KMS-11 (cell line): ENCODE measurements at regions not wholly inside any gene's neighbourhood (a gene's known extent, or its start where the extent isn't known, plus 50 kb on each side); places are given as distances from the start of the nearest gene placed in this dataset.
"Not testable (repeated sequence)": the region's sequence is repeated elsewhere in the genome, so short reads cannot be mapped to it uniquely, and the experiment has no call there.

ENCODE experiments used
- H2AFZ ChIP-seq: fragments of 200-600 bp; sonication (generic); 2 replicates; pipeline ENCODE4 v1.6.1; 2016; ENCODE audit warnings: antibody characterized with exemption, mixed run types, low read depth
- H3K27ac ChIP-seq: fragments of 200-600 bp; sonication (generic); 2 replicates; pipeline ENCODE4 v1.6.1; 2016; ENCODE audit warnings: mild to moderate bottlenecking, mixed run types
- H3K27me3 ChIP-seq: fragments of 200-600 bp; sonication (generic); 2 replicates; pipeline ENCODE4 v1.6.1; 2017; ENCODE audit warnings: mild to moderate bottlenecking, low read depth, mixed run types, moderate library complexity; ENCODE audit not compliant: insufficient read depth
- H3K36me3 ChIP-seq: fragments of 200-600 bp; sonication (generic); 2 replicates; pipeline ENCODE4 v1.6.1; 2017; ENCODE audit warnings: mild to moderate bottlenecking, mixed run types; ENCODE audit not compliant: insufficient read depth
- H3K4me1 ChIP-seq: fragments of 200-600 bp; sonication (generic); 2 replicates; pipeline ENCODE4 v1.6.1; 2016; ENCODE audit warnings: mild to moderate bottlenecking, low read depth, mixed run types; ENCODE audit not compliant: poor library complexity, severe bottlenecking
- H3K4me2 ChIP-seq: fragments of 200-600 bp; sonication (generic); 2 replicates; pipeline ENCODE4 v1.7.0; 2016; ENCODE audit warnings: mild to moderate bottlenecking, mixed run types
- H3K4me3 ChIP-seq: fragments of 200-600 bp; sonication (generic); IDR thresholded peaks from 2 replicates; pipeline ENCODE4 v1.6.1; 2017; ENCODE audit warnings: low read depth, low read length, mixed read lengths; ENCODE audit not compliant: insufficient read depth
- H3K79me2 ChIP-seq: fragments of 200-600 bp; sonication (generic); 2 replicates; pipeline ENCODE4 v1.6.1; 2016; ENCODE audit warnings: low read depth, mixed run types; ENCODE audit not compliant: insufficient read depth
- H3K9ac ChIP-seq: fragments of 200-600 bp; sonication (generic); 2 replicates; pipeline ENCODE4 v1.6.1; 2016; ENCODE audit warnings: mild to moderate bottlenecking, mixed run types
- H4K20me1 ChIP-seq: fragments of 200-600 bp; sonication (generic); 2 replicates; pipeline ENCODE4 v1.6.1; 2016; ENCODE audit warnings: mild to moderate bottlenecking, mixed run types; ENCODE audit not compliant: insufficient read depth
- TF ChIP-seq, protein P1 (sequence below): fragments of 200-600 bp; sonication (generic); conservative IDR thresholded peaks from 2 replicates; pipeline ENCODE4 v1.6.1; 2017; ENCODE audit warnings: low read depth, mild to moderate bottlenecking, antibody characterized with exemption, low read length, moderate library complexity, mixed read lengths

DNA sequence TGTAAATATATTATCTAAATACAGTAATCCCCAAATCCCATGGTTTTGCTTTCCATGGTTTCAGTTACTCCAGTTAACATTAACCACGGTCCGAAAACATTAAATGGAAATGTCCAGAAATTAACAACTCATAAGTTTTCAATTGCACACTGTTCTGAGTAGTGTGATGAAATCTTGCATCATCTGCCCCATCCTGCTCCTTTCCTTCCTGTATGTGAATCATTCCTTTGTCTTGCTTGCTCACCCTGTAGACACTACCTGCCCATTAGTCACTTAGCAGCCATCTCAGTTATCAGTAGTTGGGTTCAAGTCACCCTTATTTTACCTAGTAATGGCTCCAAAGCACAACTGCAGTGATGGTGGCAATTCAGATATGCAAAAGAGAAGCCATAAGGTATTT, 1568.5 kb upstream of the WWC1 start:
- H3K27me3 ChIP-seq = no peaks in the 10 kb centered on the region
- H3K36me3 ChIP-seq = no peaks in the 10 kb centered on the region
- no peak overlapping the region for H2AFZ ChIP-seq
- TF ChIP-seq, protein P1, sequence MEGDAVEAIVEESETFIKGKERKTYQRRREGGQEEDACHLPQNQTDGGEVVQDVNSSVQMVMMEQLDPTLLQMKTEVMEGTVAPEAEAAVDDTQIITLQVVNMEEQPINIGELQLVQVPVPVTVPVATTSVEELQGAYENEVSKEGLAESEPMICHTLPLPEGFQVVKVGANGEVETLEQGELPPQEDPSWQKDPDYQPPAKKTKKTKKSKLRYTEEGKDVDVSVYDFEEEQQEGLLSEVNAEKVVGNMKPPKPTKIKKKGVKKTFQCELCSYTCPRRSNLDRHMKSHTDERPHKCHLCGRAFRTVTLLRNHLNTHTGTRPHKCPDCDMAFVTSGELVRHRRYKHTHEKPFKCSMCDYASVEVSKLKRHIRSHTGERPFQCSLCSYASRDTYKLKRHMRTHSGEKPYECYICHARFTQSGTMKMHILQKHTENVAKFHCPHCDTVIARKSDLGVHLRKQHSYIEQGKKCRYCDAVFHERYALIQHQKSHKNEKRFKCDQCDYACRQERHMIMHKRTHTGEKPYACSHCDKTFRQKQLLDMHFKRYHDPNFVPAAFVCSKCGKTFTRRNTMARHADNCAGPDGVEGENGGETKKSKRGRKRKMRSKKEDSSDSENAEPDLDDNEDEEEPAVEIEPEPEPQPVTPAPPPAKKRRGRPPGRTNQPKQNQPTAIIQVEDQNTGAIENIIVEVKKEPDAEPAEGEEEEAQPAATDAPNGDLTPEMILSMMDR = no peak
- H3K79me2 ChIP-seq = no peaks in the 10 kb centered on the region
- no peak overlapping the region for H3K27ac ChIP-seq
- H3K9ac ChIP-seq = no peak overlapping the region
- H3K4me1 ChIP-seq = no peaks in the 10 kb centered on the region
- H4K20me1 ChIP-seq = no peaks in the 10 kb centered on the region
- H3K4me3 ChIP-seq = no peak overlapping the region
- no peak overlapping the region for H3K4me2 ChIP-seq

DNA sequence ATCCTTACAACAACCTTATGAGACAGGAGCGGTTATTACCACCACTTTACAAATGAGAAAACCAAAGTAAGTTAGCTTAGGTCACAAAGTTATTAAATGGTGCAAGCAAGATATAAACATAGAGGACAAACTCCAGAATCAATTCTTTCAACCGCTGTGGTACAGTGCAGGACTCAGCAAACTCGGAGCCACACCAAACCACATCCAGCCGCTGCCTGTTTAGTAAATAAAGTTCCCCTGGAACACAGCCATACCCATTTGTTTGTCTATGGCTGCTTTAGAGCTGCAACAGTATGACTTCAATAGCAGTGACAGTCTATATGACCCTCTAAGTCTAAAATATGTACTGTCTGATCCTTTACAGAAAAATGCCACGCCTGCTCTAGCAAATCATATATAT, 1567.2 kb upstream of the WWC1 start:
- no peak overlapping the region for H3K9ac ChIP-seq
- no peaks in the 10 kb centered on the region for H3K36me3 ChIP-seq
- H4K20me1 ChIP-seq = no peaks in the 10 kb centered on the region
- no peaks in the 10 kb centered on the region for H3K27me3 ChIP-seq
- no peak overlapping the region for H3K4me3 ChIP-seq
- no peaks in the 10 kb centered on the region for H3K4me1 ChIP-seq
- no peaks in the 10 kb centered on the region for H3K79me2 ChIP-seq
- H2AFZ ChIP-seq = no peak overlapping the region
- no peak overlapping the region for H3K4me2 ChIP-seq
- H3K27ac ChIP-seq = no peak overlapping the region
- TF ChIP-seq, protein P1 = no peak

DNA sequence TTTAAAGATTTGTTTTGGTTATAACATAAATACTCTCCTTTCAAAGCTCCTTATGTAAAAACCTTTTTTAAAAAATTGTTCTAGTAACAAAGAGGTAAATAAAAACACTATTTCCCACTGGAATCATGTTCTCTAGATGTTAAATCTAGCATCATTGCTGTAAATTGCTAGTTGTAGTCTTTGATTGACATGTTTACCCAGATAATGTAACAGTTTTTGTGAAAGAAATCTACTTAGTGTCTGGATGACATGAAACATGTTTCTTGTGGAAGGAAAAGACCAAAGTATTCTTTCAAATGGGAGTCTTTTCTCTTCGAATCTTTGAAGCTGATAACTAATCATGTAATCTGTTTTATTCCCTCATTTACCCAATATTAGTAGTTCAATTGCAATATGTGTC, 1565.9 kb upstream of the WWC1 start:
- Histone ChIP-seq H3K27ac (no peak overlapping the region), H3K27me3 (no peaks in the 10 kb centered on the region), H3K79me2 (no peaks in the 10 kb centered on the region), H3K4me1 (no peaks in the 10 kb centered on the region), H3K4me3 (no peak overlapping the region), H2AFZ (no peak overlapping the region), H3K36me3 (no peaks in the 10 kb centered on the region), H4K20me1 (no peaks in the 10 kb centered on the region), H3K4me2 (no peak overlapping the region), H3K9ac (no peak overlapping the region)
- TF ChIP-seq, protein P1 = no peak

DNA sequence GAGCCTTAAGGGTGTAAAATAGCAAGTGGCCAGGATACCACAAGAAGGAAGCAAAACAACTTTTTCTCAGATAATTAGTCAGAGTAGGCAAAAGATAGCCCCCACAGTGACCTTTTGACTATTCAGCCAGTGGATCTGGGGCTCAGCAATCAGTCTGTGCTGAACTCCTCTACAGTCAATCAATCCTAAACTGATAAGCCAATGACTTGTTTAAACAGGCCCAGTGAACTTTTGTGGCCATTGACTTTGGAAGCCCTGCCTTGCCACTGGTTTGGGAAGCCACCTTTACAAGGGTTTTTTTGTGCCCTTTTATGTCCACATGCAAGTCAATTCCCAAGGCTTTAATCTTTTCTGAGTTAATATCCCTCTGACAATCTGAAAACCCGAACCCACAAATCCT, 1565.0 kb upstream of the WWC1 start:
- H4K20me1 ChIP-seq = no peaks in the 10 kb centered on the region
- no peaks in the 10 kb centered on the region for H3K27me3 ChIP-seq
- H3K4me3 ChIP-seq = no peak overlapping the region

DNA sequence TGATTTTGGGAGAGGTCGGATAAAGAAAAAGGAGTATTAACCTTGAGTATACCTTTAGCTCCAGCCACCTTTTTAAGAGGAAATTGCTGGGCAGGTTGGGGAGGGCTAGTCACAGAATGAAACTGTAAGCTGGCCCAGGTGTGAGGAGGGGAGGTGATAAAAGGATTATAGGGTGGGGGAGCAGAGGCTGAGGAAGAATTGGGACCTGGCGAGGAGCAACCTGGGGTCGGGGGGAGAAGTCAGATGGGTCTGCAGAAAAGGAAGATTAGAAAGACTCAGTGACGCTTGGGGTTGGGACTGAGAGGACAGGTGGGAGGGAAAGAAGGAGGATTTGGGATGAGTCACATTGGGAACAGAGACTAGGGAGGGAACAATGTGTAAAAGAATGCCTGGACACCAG, 1548.5 kb upstream of the WWC1 start:
- H4K20me1 ChIP-seq, H3K4me3 ChIP-seq, H2AFZ ChIP-seq, H3K9ac ChIP-seq, H3K4me2 ChIP-seq, H3K36me3 ChIP-seq, H3K79me2 ChIP-seq, H3K27ac ChIP-seq, H3K4me1 ChIP-seq, H3K27me3 ChIP-seq: not testable (repeated sequence)

More for the DNA sequence above, 1565.0 kb upstream of the WWC1 start:
- no peaks in the 10 kb centered on the region for H3K36me3 ChIP-seq
- H3K4me2 ChIP-seq = no peak overlapping the region
- H2AFZ ChIP-seq = no peak overlapping the region
- H3K79me2 ChIP-seq = no peaks in the 10 kb centered on the region
- H3K9ac ChIP-seq = no peak overlapping the region
- no peak overlapping the region for H3K27ac ChIP-seq
- no peaks in the 10 kb centered on the region for H3K4me1 ChIP-seq
- TF ChIP-seq, protein P1 = no peak
